ENCODE measurements at regions not wholly inside any gene's neighbourhood (a gene's known extent, or its start where the extent isn't known, plus 50 kb on each side); places are given as distances from the start of the nearest gene placed in this dataset.

DNA sequence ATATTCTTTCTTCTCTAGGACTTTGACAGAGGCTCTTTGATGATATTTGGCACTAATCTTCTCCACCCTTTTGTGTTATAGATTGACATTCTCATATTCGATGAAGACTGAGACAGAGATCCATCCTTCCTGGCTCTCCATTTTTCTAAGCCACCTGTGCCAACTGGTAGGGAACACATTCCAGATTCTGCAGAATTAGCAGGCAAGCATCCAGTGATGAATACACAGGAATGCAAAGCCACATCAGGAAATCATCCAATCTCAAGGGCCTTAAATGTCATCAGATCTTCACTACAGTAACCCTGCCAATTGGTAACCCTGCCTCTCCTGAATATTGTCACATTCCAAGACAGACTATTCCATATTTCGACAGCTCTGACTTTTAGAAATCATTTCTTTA is 718.4 kb upstream of the API5 start:
- no peak for DNase-seq (ENCODE audit: low read depth)

GRCh38 chr11:42595876-42596275 is 715.9 kb upstream of the API5 start:
- no peak for DNase-seq (ENCODE audit: low read depth)

GRCh38 chr11:42596576-42597145 is 715.1 kb upstream of the API5 start:
- DNase-seq (ENCODE audit: low read depth): no peak

GRCh38 chr11:42598341-42598740 is 713.5 kb upstream of the API5 start:
- DNase-seq (ENCODE audit: low read depth): no peak

DNA sequence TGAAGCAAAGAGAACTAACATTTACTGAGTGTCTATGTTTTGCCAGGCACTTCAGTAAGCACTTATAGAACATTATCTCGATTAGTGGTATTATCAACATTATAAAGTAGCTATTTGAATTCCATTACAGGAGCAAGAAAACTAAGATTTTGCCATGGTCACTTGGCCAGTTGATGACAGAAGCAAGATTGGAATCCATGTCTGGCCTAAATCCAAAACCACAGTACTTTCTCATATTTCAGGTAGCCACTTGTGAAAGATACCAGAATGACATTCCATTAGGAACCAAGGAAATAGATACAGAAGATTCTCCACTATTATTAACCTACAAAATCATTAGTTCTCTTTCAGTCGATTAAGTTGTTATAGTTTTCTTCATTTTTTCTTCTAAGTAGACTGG is 691.0 kb upstream of the API5 start:
- no peak for DNase-seq (ENCODE audit: low read depth)

GRCh38 chr11:42625757-42626665 is 685.8 kb upstream of the API5 start:
- DNase-seq (ENCODE audit: low read depth): no peak

DNA sequence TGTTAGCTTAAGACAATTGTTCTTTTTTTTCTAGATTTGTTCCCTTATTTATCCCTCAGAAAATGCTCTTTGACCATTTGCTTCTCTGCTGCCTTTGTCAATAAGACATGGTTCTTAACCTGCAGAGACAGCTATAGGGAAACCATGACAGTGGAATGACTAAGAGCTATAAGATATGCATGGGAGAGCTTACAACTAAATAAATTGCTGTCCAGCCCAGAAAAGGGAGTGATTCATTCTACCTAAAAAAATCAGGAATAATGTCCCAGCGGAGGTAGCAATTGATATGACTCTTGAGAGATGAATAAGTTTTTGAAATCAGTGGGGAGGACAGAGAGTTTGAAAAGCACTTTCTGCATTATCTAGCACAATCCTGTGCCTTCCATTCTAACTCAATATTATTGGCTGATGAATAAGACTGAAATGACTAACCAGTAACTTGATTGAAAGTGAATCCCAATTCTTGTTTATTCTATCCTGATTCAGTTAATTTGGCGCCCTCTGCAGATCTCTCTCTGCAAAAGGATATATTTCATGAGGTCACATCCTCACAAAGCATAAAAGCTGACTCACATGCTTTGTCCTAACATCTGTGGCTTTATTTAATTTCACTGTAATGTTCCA is 680.5 kb upstream of the API5 start:
- DNase-seq (ENCODE audit: low read depth): no peak

GRCh38 chr11:42646959-42647358 is 664.8 kb upstream of the API5 start:
- no peak for DNase-seq (ENCODE audit: low read depth)

- DNase-seq (ENCODE audit: low read depth): no peak
These were observed 663.8 kb upstream of the API5 start for GRCh38 chr11:42647993-42648392.

DNA sequence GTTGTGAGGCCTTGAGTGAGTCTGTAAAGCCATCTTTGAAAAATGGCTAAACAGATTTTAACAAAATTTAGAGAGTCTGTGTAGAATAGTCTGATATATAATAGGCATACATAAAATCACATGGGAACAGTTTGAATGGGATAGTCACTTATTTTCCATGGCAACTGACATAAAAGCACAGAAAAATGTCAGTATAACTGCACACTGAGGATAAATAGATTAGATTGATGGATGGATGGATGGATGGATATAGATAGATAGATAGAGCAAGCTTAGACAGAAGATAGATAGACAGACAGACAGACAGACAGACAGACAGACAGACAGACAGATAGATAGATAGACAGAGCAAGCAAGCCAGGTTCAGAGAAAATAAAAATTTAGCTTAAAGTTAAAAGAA is 660.2 kb upstream of the API5 start:
- no peak for DNase-seq (ENCODE audit: low read depth)

- no peak for DNase-seq (ENCODE audit: low read depth)
These were observed 654.6 kb upstream of the API5 start for GRCh38 chr11:42657169-42657568.

- DNase-seq (ENCODE audit: low read depth): no peak
These were observed 649.9 kb upstream of the API5 start for GRCh38 chr11:42661942-42662341.

DNA sequence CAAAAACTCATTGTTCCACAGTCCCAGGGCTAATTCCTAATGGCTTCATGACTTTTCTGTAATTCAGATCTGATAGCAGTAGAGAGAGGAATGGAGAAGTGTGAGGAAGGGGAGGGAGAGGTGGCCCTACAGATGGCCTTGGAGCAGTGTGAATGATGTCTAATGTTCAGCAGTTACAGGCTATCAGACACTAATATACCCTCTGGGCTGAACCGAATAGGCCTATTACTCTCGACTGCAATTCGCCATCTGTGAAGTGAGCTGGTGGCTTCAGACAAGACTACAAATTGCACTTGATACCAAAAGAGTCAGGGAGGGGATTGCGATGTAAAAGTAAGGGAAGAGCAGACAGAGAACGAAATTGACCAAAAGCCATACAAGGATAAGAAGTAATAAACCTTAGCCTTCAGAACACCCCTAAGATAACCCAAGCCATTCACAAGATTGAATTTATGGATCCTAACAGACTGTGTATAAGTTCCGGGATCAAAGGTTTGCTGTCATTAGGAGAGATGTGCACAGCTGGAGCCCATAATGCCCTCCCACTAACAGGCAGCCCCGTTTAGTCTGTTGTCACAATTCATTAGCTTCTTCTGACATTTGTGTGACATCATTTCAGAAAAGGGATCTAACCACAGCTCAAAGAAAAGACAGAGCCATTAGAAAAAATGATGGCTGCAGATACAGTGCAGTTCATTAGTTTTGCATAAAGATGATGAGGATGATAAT is 642.4 kb upstream of the API5 start:
- no peak for DNase-seq (ENCODE audit: low read depth)

DNA sequence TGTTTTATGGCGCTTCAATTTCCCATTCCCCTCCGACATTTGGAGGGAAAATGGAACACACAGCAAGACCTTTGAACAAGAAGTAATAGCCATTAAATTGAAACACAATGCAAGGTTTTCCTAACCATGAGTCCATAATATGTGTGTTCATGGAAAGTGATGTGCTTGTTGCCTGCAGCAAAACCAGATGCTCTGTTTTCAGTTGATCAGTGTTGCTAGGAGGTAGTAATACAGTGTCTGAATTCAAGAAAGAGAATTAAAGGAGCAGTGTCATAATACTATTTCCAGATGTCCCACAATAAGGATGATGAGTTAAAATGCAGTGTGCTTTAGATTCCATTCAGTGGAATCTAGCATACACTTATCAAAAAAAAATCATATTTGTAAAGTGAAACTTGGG is 637.4 kb upstream of the API5 start:
- DNase-seq (ENCODE audit: low read depth): no peak

DNA sequence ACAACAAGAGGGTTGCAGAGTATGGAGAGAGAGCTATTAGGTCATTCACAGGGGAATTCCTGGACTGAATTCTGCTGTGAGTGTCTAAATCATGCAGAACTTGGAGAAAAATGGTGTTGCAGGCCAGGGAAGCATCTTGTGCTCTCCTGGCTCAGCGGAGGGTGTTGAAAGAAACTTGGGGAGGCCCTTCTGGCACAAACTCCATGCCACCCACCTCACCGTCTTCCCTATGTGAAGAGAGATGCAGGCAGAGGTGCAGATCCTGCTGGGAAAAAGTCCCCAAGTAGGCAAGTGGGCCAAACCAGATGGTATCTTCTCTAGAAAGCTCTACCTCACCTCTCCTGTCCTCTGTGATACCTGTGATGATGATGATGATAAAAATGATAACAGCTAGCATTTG is 604.3 kb upstream of the API5 start:
- no peak for DNase-seq (ENCODE audit: low read depth)

DNA sequence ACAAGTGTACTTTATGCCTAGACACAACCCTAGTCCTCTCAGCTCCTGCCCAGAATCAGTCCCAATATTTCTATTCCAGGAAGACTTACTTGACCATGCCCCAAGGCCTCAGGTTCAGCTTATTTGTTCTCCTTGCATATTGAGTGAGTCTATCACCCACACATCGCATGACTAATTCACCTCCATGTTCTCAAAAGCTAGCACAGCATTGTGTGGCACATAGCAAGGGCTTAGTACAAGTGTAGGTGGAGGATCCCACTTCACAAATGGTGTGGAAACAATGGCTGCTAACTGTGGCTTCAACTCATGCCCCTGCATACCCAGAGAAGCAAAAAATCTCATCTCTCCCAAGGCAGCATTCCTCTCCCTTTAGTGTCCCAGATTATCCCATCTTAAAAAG is 602.6 kb upstream of the API5 start:
- DNase-seq (ENCODE audit: low read depth): no peak

GRCh38 chr11:42713279-42713678 is 598.5 kb upstream of the API5 start:
- DNase-seq (ENCODE audit: low read depth): no peak

- no peak for DNase-seq (ENCODE audit: low read depth)
These were observed 598.0 kb upstream of the API5 start for GRCh38 chr11:42713753-42714152.

- no peak for DNase-seq (ENCODE audit: low read depth)
These were observed 590.9 kb upstream of the API5 start for GRCh38 chr11:42720716-42721563.

GRCh38 chr11:42727879-42728278 is 583.9 kb upstream of the API5 start:
- DNase-seq (ENCODE audit: low read depth): no peak

DNA sequence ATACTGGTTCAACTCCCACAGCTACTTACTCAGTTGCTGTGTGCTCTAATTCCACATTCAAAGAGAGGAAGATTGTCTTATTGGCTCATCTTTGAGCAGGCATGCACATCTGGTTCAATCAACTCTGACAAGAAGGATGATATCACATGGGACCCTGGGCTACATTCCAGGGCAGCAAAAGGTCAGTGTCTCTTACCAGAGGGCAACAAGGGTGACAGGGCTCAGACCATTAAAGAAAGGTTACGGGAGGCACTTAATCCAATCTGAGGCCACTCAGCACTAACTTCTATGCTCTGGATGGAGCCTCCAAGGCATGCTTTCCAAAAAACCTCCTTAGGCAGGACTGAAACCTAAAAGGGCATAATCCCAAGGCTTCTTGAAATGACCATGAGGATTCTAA is 549.4 kb upstream of the API5 start:
- DNase-seq (ENCODE audit: low read depth): no peak

DNA sequence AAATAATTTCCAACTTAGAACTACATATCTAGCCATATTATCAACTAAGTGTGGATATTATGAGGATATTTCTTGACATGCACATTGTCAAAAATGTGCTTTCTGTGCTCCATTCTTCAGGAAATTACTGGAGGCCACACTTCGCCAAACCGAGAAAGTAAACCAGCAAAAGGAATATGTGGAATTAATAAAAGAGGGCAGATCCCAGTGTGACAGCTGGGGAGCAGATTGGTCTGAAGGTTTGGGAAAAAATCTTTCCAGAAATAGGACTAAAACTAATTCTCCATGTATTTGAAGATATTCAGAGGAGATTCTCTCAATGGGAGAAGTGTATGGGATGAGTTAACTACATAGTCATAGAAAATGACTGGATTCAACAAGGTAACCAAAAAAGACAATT is 546.9 kb upstream of the API5 start:
- DNase-seq (ENCODE audit: low read depth): no peak
